ENCODE measurements at regions not wholly inside any gene's neighbourhood (a gene's known extent, or its start where the extent isn't known, plus 50 kb on each side); places are given as distances from the start of the nearest gene placed in this dataset.

DNA sequence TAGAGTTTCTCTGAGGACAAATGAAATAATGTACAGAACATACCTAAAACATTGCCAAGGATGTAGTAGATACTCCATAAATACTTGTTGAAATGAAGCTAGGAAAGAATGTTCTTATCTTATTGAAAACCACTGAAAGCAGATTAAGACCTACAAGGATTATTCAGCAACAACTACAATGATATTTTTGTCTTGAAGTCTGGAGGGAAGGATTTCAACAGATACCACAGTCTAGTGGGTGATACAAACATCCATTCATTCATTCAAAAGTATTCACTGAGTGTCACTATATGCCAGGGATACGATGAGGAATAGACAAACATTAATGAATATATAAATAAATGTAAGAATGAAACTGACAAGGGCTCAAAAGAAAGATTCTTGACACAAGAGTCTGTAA is 74.7 kb upstream of the THBS1 start:
- FAIRE-seq (no peak), DNase-seq (ENCODE audit: insufficient read length, low spot score) (no peak)
- TF ChIP-seq, protein P1, sequence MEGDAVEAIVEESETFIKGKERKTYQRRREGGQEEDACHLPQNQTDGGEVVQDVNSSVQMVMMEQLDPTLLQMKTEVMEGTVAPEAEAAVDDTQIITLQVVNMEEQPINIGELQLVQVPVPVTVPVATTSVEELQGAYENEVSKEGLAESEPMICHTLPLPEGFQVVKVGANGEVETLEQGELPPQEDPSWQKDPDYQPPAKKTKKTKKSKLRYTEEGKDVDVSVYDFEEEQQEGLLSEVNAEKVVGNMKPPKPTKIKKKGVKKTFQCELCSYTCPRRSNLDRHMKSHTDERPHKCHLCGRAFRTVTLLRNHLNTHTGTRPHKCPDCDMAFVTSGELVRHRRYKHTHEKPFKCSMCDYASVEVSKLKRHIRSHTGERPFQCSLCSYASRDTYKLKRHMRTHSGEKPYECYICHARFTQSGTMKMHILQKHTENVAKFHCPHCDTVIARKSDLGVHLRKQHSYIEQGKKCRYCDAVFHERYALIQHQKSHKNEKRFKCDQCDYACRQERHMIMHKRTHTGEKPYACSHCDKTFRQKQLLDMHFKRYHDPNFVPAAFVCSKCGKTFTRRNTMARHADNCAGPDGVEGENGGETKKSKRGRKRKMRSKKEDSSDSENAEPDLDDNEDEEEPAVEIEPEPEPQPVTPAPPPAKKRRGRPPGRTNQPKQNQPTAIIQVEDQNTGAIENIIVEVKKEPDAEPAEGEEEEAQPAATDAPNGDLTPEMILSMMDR (IDR thresholded peaks at IDR 0.05; ENCODE audit: insufficient read depth, missing control alignments): no peak

GRCh38 chr15:39508536-39508935 is 72.3 kb upstream of the THBS1 start:
- no peak for DNase-seq (ENCODE audit: insufficient read length, low spot score)
- no peak for FAIRE-seq
- TF ChIP-seq, protein P1 (IDR thresholded peaks at IDR 0.05; ENCODE audit: insufficient read depth, missing control alignments): no peak

- DNase-seq (ENCODE audit: insufficient read length, low spot score) (no peak), FAIRE-seq (no peak)
Observed at GRCh38 chr15:39510001-39510701, 70.7 kb upstream of the THBS1 start.

GRCh38 chr15:39511000-39511915 is 69.6 kb upstream of the THBS1 start:
- TF ChIP-seq, protein P1 (IDR thresholded peaks at IDR 0.05; ENCODE audit: insufficient read depth, missing control alignments): no peak
- DNase-seq (ENCODE audit: insufficient read length, low spot score) (no peak), FAIRE-seq (no peak)

More at GRCh38 chr15:39510001-39510701, 70.7 kb upstream of the THBS1 start:
- TF ChIP-seq, protein P1 (IDR thresholded peaks at IDR 0.05; ENCODE audit: insufficient read depth, missing control alignments): no peak

DNA sequence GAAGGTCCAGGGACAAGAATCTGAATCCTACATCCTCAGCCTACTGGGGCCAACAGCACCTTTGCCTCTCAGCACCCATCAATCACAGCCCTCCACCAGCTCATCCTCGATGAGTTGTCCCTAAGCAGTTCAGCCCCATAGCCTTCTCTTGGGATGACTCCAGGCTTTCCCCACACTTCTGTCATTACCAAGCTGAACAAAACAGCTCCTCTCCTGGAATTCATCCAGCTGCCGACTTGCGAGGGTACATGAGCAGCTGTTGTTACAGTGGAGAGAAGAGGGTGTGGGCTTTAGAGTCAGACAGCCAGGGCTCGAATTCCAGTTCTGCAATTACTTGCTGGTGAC is 69.0 kb upstream of the THBS1 start:
- DNase-seq (ENCODE audit: insufficient read length, low spot score) (no peak), FAIRE-seq (no peak)
- TF ChIP-seq, protein P1 (IDR thresholded peaks at IDR 0.05; ENCODE audit: insufficient read depth, missing control alignments): no peak

- TF ChIP-seq, protein P1 (IDR thresholded peaks at IDR 0.05; ENCODE audit: insufficient read depth, missing control alignments): no peak
- FAIRE-seq: no peak
Observed at GRCh38 chr15:39512643-39513042, 68.2 kb upstream of the THBS1 start.

GRCh38 chr15:39513936-39514335 is 66.9 kb upstream of the THBS1 start:
- FAIRE-seq: no peak
- TF ChIP-seq, protein P1 (IDR thresholded peaks at IDR 0.05; ENCODE audit: insufficient read depth, missing control alignments): no peak
- DNase-seq (ENCODE audit: insufficient read length, low spot score): no peak

More at GRCh38 chr15:39512643-39513042, 68.2 kb upstream of the THBS1 start:
- DNase-seq (ENCODE audit: insufficient read length, low spot score): no peak

All from D721Med (cell line).